22Rv1 (cell line): ENCODE measurements at regions not wholly inside any gene's neighbourhood (a gene's known extent, or its start where the extent isn't known, plus 50 kb on each side); places are given as distances from the start of the nearest gene placed in this dataset.

Experiments used
- ZFX ChIP-seq: fragments of 450-650 bp; IDR thresholded peaks from 2 replicates; pipeline ENCODE4 v1.6.1; 2017; ENCODE audit warnings: antibody characterized with exemption, borderline replicate concordance
- TF ChIP-seq, protein P1 (sequence below): fragments of 450-650 bp; IDR thresholded peaks from 2 replicates; pipeline ENCODE4 v1.5.1; 2017; ENCODE audit warnings: mild to moderate bottlenecking

DNA sequence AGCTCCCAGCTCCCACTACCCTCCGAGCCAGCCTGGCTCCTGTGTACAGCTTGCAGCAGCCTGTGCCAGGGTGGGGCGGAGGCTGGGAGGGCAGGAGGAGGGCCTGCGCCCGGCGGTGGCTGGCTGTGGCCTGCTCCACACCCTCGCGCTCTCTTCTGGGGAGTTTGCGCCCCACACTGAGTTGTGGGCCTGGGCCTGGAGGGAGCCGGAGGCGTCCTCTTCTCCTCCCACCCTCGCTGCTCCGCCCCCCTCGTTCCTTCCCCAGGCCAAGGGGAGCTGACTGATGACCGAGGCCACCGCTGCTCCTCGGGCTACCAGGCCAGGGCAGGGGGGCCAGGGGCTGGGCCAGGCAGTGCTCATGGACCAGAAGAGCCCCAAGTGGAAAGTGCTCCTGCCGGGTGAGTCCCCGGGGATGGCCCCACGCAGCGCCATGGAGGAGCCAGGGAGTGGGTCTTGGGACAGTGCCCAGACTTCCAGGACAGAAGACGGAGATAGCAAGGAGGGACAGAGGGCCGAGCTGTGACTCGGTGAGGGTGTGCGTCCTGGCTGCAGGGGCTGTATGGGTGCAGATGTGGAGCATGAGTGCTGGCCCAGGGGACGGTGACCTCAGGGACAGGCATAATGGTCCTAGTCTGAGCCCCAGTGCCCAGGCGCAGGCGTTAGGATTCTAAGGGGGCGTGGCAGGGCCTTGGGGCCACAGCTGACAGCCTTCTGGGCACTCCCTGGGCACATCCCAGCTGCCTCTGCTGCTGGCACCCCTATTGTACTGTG lies 242.1 kb upstream of the GSE1 start:
- TF ChIP-seq, protein P1, sequence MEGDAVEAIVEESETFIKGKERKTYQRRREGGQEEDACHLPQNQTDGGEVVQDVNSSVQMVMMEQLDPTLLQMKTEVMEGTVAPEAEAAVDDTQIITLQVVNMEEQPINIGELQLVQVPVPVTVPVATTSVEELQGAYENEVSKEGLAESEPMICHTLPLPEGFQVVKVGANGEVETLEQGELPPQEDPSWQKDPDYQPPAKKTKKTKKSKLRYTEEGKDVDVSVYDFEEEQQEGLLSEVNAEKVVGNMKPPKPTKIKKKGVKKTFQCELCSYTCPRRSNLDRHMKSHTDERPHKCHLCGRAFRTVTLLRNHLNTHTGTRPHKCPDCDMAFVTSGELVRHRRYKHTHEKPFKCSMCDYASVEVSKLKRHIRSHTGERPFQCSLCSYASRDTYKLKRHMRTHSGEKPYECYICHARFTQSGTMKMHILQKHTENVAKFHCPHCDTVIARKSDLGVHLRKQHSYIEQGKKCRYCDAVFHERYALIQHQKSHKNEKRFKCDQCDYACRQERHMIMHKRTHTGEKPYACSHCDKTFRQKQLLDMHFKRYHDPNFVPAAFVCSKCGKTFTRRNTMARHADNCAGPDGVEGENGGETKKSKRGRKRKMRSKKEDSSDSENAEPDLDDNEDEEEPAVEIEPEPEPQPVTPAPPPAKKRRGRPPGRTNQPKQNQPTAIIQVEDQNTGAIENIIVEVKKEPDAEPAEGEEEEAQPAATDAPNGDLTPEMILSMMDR, result no peak
- TF ChIP-seq ZFX, result no peak
